ENCODE measurements at regions not wholly inside any gene's neighbourhood (a gene's known extent, or its start where the extent isn't known, plus 50 kb on each side); places are given as distances from the start of the nearest gene placed in this dataset.

DNA sequence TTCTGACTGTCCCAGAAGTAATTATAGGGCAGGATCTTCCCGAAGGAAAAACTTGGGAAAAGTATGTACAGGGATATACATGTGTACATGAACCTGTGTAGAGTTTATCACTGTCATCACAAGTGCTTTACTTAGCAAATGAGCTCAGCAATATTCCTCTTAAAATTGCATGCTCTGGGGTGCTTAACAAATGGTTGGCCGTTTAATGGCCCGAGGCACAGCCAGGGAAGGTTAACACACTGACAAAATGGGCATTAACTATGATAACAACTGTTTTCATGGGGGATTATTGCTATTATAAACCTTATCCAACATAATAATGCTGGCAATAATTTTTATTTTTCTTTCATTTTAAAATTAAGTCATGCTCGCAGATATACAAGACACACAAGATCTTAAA is 459.3 kb downstream of the TUSC7 start:
- Histone ChIP-seq H3K27me3 (ENCODE audit: insufficient read depth, low read length) (no peaks in the 10 kb centered on the region), H3K79me1 (ENCODE audit: low read length) (no peaks in the 10 kb centered on the region), H3K4me3 (ENCODE audit: low read depth, low read length) (no peak overlapping the region), H2AFZ (ENCODE audit: insufficient read depth, low read length, poor library complexity) (no peak overlapping the region), H3K79me2 (ENCODE audit: control insufficient read depth, insufficient read depth, low read length, poor library complexity) (no peaks in the 10 kb centered on the region), H3K14ac (ENCODE audit: low read length) (no peak overlapping the region), H3K23ac (ENCODE audit: low read length) (no peak overlapping the region), H4K91ac (ENCODE audit: low read depth, low read length) (no peak overlapping the region), H3K4me1 (ENCODE audit: control insufficient read depth in 1 of 2, insufficient read depth in 2 of 2, low read length in 2 of 2) (peaks cover 0 to 4% of the 10 kb centered on the region in 2 experiments), H3K36me3 (ENCODE audit: control insufficient read depth in 1 of 2, insufficient read depth in 2 of 2, low read length in 2 of 2) (no peaks in the 10 kb centered on the region), H3K9ac (ENCODE audit: low read length) (no peak overlapping the region), H3K9me3 (ENCODE audit: insufficient read depth, low read depth, low read length) (no peaks in the 10 kb centered on the region), H3K18ac (ENCODE audit: low read length) (no peak overlapping the region), H2BK120ac (ENCODE audit: insufficient read depth, low read length, poor library complexity) (no peak overlapping the region), H4K8ac (ENCODE audit: low read depth, low read length) (no peak overlapping the region), H2BK12ac (ENCODE audit: low read length) (no peak overlapping the region), H2AK5ac (ENCODE audit: low read length) (no peak overlapping the region), H3K27ac (ENCODE audit: low read depth, low read length) (no peak overlapping the region), H2BK5ac (ENCODE audit: low read depth, low read length, poor library complexity) (no peak overlapping the region), H3K4me2 (ENCODE audit: low read length) (no peak overlapping the region), H3K4ac (ENCODE audit: low read depth, low read length) (no peak overlapping the region), H4K12ac (ENCODE audit: low read depth, low read length) (no peak overlapping the region)
- DNase-seq = no peak
- WGBS (ENCODE audit: extremely low coverage, insufficient coverage, insufficient read length) = no CpG with 5 or more reads among the region's 4 CpGs

DNA sequence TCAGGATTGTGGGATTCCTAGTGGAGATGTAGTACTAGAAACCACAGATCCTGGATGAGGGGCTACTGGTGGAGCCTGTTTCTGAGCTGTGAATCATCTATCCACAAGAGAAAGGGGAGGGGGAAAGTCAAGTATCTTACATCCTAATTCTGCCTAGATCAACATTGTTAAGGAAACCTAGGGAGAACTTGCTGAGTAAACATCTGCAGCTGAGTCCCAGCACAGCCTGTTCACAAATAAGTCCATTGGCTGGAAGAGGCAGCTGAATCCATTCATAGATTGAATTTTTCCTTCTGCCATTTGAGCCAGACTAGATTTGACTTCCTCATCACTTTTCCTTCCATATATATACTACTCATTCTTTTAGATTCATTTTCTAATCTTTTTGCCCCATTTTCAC is 460.5 kb downstream of the TUSC7 start:
- no peak overlapping the region for H2AFZ ChIP-seq (ENCODE audit: insufficient read depth, low read length, poor library complexity)
- peaks cover 0 to 4% of the 10 kb centered on the region in 2 experiments for H3K4me1 ChIP-seq (ENCODE audit: control insufficient read depth in 1 of 2, insufficient read depth in 2 of 2, low read length in 2 of 2)
- no peaks in the 10 kb centered on the region for H3K27me3 ChIP-seq (ENCODE audit: insufficient read depth, low read length)
- H3K79me1 ChIP-seq (ENCODE audit: low read length) = no peaks in the 10 kb centered on the region
- no peak overlapping the region for H2AK5ac ChIP-seq (ENCODE audit: low read length)
- no peak overlapping the region for H4K8ac ChIP-seq (ENCODE audit: low read depth, low read length)
- H4K12ac ChIP-seq (ENCODE audit: low read depth, low read length) = no peak overlapping the region
- H3K4me3 ChIP-seq (ENCODE audit: low read depth, low read length) = no peak overlapping the region
- H3K36me3 ChIP-seq (ENCODE audit: control insufficient read depth in 1 of 2, insufficient read depth in 2 of 2, low read length in 2 of 2) = no peaks in the 10 kb centered on the region
- no peak overlapping the region for H2BK12ac ChIP-seq (ENCODE audit: low read length)
- no peaks in the 10 kb centered on the region for H3K9me3 ChIP-seq (ENCODE audit: insufficient read depth, low read depth, low read length)
- no peak overlapping the region for H3K4me2 ChIP-seq (ENCODE audit: low read length)
- H3K18ac ChIP-seq (ENCODE audit: low read length) = no peak overlapping the region
- no peak overlapping the region for H2BK5ac ChIP-seq (ENCODE audit: low read depth, low read length, poor library complexity)
- H3K27ac ChIP-seq (ENCODE audit: low read depth, low read length) = no peak overlapping the region
- H3K4ac ChIP-seq (ENCODE audit: low read depth, low read length) = no peak overlapping the region
- no peak overlapping the region for H3K14ac ChIP-seq (ENCODE audit: low read length)
- no peak overlapping the region for H2BK120ac ChIP-seq (ENCODE audit: insufficient read depth, low read length, poor library complexity)
- H3K23ac ChIP-seq (ENCODE audit: low read length) = no peak overlapping the region
- DNase-seq = no peak
- no peaks in the 10 kb centered on the region for H3K79me2 ChIP-seq (ENCODE audit: control insufficient read depth, insufficient read depth, low read length, poor library complexity)
- no peak overlapping the region for H3K9ac ChIP-seq (ENCODE audit: low read length)
- no peak overlapping the region for H4K91ac ChIP-seq (ENCODE audit: low read depth, low read length)

DNA sequence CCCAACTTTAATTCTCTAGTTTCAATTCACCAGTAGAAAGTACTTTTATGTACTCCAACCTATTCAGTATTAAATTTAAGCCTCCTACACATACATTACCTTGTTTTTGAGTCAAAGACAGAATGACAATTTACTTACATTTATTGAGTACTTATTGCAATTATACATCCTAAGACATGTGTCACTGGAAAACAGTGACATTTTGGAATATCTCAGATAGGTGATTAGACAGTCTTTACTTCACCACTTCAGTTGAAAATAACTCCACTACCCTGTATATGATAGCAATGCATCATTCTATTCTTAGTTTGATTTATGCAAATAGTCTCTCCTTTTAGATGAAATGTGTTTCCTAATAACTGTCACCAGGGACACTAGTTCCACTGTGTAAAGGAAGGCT is 461.5 kb downstream of the TUSC7 start:
- no peak overlapping the region for H2BK5ac ChIP-seq (ENCODE audit: low read depth, low read length, poor library complexity)
- H3K36me3 ChIP-seq (ENCODE audit: control insufficient read depth in 1 of 2, insufficient read depth in 2 of 2, low read length in 2 of 2) = no peaks in the 10 kb centered on the region
- H4K91ac ChIP-seq (ENCODE audit: low read depth, low read length) = no peak overlapping the region
- H3K4me1 ChIP-seq (ENCODE audit: control insufficient read depth in 1 of 2, insufficient read depth in 2 of 2, low read length in 2 of 2) = no peaks in the 10 kb centered on the region
- H3K9ac ChIP-seq (ENCODE audit: low read length) = no peak overlapping the region
- no peak overlapping the region for H2AK5ac ChIP-seq (ENCODE audit: low read length)
- H3K14ac ChIP-seq (ENCODE audit: low read length) = no peak overlapping the region
- no peak overlapping the region for H4K12ac ChIP-seq (ENCODE audit: low read depth, low read length)
- no peak overlapping the region for H4K8ac ChIP-seq (ENCODE audit: low read depth, low read length)
- no peak for DNase-seq
- H3K79me2 ChIP-seq (ENCODE audit: control insufficient read depth, insufficient read depth, low read length, poor library complexity) = no peaks in the 10 kb centered on the region
- no peak overlapping the region for H2BK12ac ChIP-seq (ENCODE audit: low read length)
- H2BK120ac ChIP-seq (ENCODE audit: insufficient read depth, low read length, poor library complexity) = no peak overlapping the region
- H3K79me1 ChIP-seq (ENCODE audit: low read length) = no peaks in the 10 kb centered on the region
- H3K27me3 ChIP-seq (ENCODE audit: insufficient read depth, low read length) = no peaks in the 10 kb centered on the region
- no peak overlapping the region for H3K18ac ChIP-seq (ENCODE audit: low read length)
- H3K4ac ChIP-seq (ENCODE audit: low read depth, low read length) = no peak overlapping the region
- H3K27ac ChIP-seq (ENCODE audit: low read depth, low read length) = no peak overlapping the region
- no peak overlapping the region for H3K4me3 ChIP-seq (ENCODE audit: low read depth, low read length)
- H3K23ac ChIP-seq (ENCODE audit: low read length) = no peak overlapping the region
- no peak overlapping the region for H3K4me2 ChIP-seq (ENCODE audit: low read length)
- no peak overlapping the region for H2AFZ ChIP-seq (ENCODE audit: insufficient read depth, low read length, poor library complexity)
- no peaks in the 10 kb centered on the region for H3K9me3 ChIP-seq (ENCODE audit: insufficient read depth, low read depth, low read length)

DNA sequence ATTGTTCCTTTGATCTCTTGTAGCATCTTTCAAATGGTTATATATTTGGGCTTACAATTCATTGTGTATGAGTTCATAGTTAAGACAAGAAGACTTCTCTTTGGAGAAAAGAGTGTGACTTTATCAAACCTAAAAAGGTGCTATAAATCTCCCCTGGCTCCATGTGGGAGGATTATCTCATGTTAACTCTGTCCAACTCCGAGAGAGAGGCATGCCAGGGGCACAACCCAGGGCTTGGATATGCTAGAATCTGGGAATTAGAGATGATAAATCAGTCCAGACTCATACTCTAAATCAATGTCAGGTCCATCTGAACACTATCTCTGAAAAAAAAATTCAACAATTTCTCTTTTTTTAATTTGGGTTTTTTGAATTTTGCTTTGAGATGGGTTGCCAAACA is 462.8 kb downstream of the TUSC7 start:
- no peaks in the 10 kb centered on the region for H3K36me3 ChIP-seq (ENCODE audit: control insufficient read depth in 1 of 2, insufficient read depth in 2 of 2, low read length in 2 of 2)
- no peak overlapping the region for H2BK5ac ChIP-seq (ENCODE audit: low read depth, low read length, poor library complexity)
- no peak overlapping the region for H4K91ac ChIP-seq (ENCODE audit: low read depth, low read length)
- no peaks in the 10 kb centered on the region for H3K27me3 ChIP-seq (ENCODE audit: insufficient read depth, low read length)
- no peak overlapping the region for H4K12ac ChIP-seq (ENCODE audit: low read depth, low read length)
- no peak overlapping the region for H2AFZ ChIP-seq (ENCODE audit: insufficient read depth, low read length, poor library complexity)
- no peak overlapping the region for H3K4me3 ChIP-seq (ENCODE audit: low read depth, low read length)
- no peak overlapping the region for H4K8ac ChIP-seq (ENCODE audit: low read depth, low read length)
- H3K23ac ChIP-seq (ENCODE audit: low read length) = no peak overlapping the region
- H2AK5ac ChIP-seq (ENCODE audit: low read length) = no peak overlapping the region
- no peak overlapping the region for H2BK12ac ChIP-seq (ENCODE audit: low read length)
- no peak overlapping the region for H3K14ac ChIP-seq (ENCODE audit: low read length)
- DNase-seq = no peak
- H3K18ac ChIP-seq (ENCODE audit: low read length) = no peak overlapping the region
- H2BK120ac ChIP-seq (ENCODE audit: insufficient read depth, low read length, poor library complexity) = no peak overlapping the region
- H3K79me1 ChIP-seq (ENCODE audit: low read length) = no peaks in the 10 kb centered on the region
- H3K4me1 ChIP-seq (ENCODE audit: control insufficient read depth in 1 of 2, insufficient read depth in 2 of 2, low read length in 2 of 2) = no peaks in the 10 kb centered on the region
- H3K79me2 ChIP-seq (ENCODE audit: control insufficient read depth, insufficient read depth, low read length, poor library complexity) = no peaks in the 10 kb centered on the region
- no peak overlapping the region for H3K4ac ChIP-seq (ENCODE audit: low read depth, low read length)
- no peak overlapping the region for H3K4me2 ChIP-seq (ENCODE audit: low read length)
- no CpG with 5 or more reads among the region's 1 CpG for WGBS (ENCODE audit: extremely low coverage, insufficient coverage, insufficient read length)
- H3K9ac ChIP-seq (ENCODE audit: low read length) = no peak overlapping the region
- no peaks in the 10 kb centered on the region for H3K9me3 ChIP-seq (ENCODE audit: insufficient read depth, low read depth, low read length)
- H3K27ac ChIP-seq (ENCODE audit: low read depth, low read length) = no peak overlapping the region

DNA sequence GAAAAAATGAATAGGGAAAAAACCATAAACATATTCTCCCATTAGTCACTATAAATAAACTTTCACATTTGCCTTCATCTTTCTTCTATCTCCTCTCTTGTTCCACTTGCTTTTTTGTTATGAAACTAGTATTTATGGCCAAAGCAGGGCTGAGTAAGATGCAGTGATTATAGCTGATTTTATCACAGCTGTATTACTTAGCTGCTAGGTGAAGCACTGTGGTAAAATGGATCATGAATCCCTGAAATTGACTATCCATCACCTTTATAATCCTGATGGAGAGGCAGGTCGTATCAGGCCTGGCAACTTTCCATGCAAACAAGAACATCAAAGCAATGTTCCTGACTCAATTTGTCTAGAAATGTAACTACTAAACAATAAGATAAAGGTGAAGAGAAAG is 471.6 kb downstream of the TUSC7 start:
- Histone ChIP-seq H2AFZ (ENCODE audit: insufficient read depth, low read length, poor library complexity) (no peak overlapping the region), H3K36me3 (ENCODE audit: control insufficient read depth in 1 of 2, insufficient read depth in 2 of 2, low read length in 2 of 2) (no peaks in the 10 kb centered on the region)
- WGBS (ENCODE audit: extremely low coverage, insufficient coverage, insufficient read length) = no CpG with 5 or more reads among the region's 1 CpG

More for the DNA sequence above, 471.6 kb downstream of the TUSC7 start:
- Histone ChIP-seq H3K4me1 (ENCODE audit: control insufficient read depth in 1 of 2, insufficient read depth in 2 of 2, low read length in 2 of 2) (no peaks in the 10 kb centered on the region), H2BK120ac (ENCODE audit: insufficient read depth, low read length, poor library complexity) (no peak overlapping the region), H2AK5ac (ENCODE audit: low read length) (no peak overlapping the region), H4K91ac (ENCODE audit: low read depth, low read length) (no peak overlapping the region), H3K4me3 (ENCODE audit: low read depth, low read length) (no peak overlapping the region), H3K4me2 (ENCODE audit: low read length) (no peak overlapping the region), H4K12ac (ENCODE audit: low read depth, low read length) (no peak overlapping the region), H2BK5ac (ENCODE audit: low read depth, low read length, poor library complexity) (no peak overlapping the region), H3K23ac (ENCODE audit: low read length) (no peak overlapping the region), H3K9me3 (ENCODE audit: insufficient read depth, low read depth, low read length) (no peaks in the 10 kb centered on the region), H3K79me2 (ENCODE audit: control insufficient read depth, insufficient read depth, low read length, poor library complexity) (no peaks in the 10 kb centered on the region), H4K8ac (ENCODE audit: low read depth, low read length) (no peak overlapping the region), H3K79me1 (ENCODE audit: low read length) (no peaks in the 10 kb centered on the region), H3K18ac (ENCODE audit: low read length) (no peak overlapping the region), H3K4ac (ENCODE audit: low read depth, low read length) (no peak overlapping the region), H2BK12ac (ENCODE audit: low read length) (no peak overlapping the region), H3K27ac (ENCODE audit: low read depth, low read length) (no peak overlapping the region), H3K27me3 (ENCODE audit: insufficient read depth, low read length) (no peaks in the 10 kb centered on the region), H3K9ac (ENCODE audit: low read length) (no peak overlapping the region), H3K14ac (ENCODE audit: low read length) (no peak overlapping the region)
- DNase-seq = no peak

Measured in trophoblast cell (in vitro differentiated cells and primary cell).